Stimulated activated naive CD8-positive, alpha-beta T cell treated with anti-CD3 and anti-CD28 coated beads, Interleukin-15, Interleukin-2, amounts not matched to agents 100 U/mL and 50 U/mL, for 24 hours (primary cell): ENCODE measurements at regions not wholly inside any gene's neighbourhood (a gene's known extent, or its start where the extent isn't known, plus 50 kb on each side); places are given as distances from the start of the nearest gene placed in this dataset.
"Not testable (repeated sequence)": the region's sequence is repeated elsewhere in the genome, so short reads cannot be mapped to it uniquely, and the experiment has no call there.

ENCODE experiments used
- ATAC-seq: fragments of 150-1000 bp; cut with Tn5 transposase; one replicate; pipeline ENCODE4 v1.10.0; 2021
- DNase-seq: peaks from one replicate; pipeline ENCODE4 v3.0.0; 2021

- DNase-seq (no peak), ATAC-seq (no peak)
Observed at GRCh38 chr5:58016358-58016757, 443.5 kb downstream of the PLK2 start.

DNA sequence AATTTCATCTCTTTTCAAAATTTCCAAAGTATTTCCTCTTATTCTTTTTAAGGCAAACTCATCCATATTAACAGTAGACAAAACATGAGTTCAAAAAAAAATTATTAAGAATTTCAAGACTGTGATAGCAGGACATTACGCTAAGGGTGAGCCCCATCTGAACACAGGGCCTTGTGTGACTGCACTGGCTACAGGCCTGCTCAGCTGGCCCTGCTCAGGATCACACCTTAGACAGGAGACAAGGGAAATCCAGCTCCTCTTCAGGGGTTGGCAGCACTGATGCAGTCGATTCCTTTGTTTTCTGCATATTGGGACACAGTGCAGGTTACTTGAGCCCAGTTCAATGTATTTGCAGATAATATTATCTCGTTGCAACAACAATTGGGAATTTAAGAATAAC lies 444.7 kb downstream of the PLK2 start:
- ATAC-seq (no peak), DNase-seq (no peak)

DNA sequence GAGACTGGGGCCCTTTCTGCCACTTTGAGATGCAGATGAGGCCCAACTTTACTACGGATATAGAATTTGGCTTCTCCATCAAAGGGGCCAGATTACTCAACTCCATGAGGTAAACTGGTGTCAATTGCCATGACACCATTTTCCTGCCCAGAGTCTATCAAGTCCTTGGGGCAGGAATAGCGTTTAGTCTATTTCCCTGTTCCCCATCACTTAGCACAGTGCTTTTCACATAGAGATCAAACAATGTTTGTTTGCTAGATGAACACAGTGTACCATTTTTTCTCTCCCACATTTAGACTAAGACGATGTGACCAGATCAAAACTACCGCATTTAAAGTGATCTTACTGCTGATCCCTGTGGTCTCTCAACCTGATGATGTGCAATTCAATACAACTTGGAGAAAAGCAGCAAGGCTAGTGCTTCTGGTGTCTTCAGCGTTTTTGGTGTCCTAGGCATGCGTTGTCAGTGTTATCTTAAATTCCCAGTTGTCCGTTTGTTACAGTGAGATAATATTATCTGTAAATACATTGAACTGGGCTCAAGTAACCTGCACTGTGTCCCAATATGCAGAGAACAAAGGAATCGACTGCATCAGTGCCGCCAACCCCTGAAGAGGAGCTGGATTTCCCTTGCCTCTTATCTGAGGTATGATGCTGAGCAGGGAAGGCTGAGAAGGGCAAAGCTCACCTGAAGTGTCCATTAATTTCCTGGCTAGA lies 446.2 kb downstream of the PLK2 start:
- ATAC-seq (no peak), DNase-seq (no peak)

DNA sequence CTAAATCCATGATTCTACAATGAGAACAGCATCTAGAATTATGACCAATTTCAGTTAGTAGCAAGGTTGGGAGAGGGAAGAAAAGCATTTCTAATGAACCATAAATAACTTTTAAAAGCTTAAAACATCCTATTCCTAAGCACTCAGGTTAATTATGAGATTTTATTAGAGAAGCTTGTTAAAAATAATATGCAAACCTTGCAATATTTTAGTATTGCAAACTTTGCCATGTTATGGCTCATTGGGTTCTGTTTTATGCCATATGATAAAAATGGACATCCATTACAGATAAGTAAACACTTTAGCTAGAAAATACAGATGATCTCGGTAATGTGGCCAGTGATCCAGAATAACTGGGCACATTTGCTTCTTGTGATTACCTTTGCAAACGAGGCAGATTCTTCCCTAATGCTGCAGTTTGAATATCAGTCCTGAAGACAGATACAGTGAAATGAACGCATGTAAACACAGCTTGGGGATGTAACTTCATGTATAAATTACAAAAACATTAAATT lies 447.0 kb downstream of the PLK2 start:
- ATAC-seq (no peak), DNase-seq (no peak)

GRCh38 chr5:58012102-58012501 lies 447.8 kb downstream of the PLK2 start:
- DNase-seq (no peak), ATAC-seq (no peak)

GRCh38 chr5:58011301-58011700 lies 448.6 kb downstream of the PLK2 start:
- no peak for ATAC-seq
- no peak for DNase-seq

GRCh38 chr5:58009754-58010153 lies 450.1 kb downstream of the PLK2 start:
- no peak for ATAC-seq
- no peak for DNase-seq

DNA sequence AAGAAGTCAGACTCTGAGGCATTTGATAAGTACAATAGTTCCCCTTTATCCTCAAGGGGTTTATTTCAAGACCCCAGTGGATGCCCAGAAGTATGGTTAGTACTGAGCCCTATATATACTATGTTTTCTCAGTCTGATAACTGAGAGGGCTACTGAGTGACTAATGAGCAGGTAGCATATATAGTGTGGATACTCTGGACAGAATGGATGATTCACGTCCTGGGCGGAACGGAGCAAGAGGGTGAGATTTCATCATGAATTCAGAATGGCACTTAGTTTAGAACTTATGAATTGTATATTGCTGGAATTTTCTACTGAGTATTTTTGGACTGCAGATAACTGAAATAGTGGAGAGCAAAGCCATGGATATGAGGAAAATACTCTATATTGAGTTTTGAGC lies 457.6 kb downstream of the PLK2 start:
- ATAC-seq, result no peak
- no peak for DNase-seq

GRCh38 chr5:57993866-57994265 lies 466.0 kb downstream of the PLK2 start:
- DNase-seq (no peak), ATAC-seq (no peak)

DNA sequence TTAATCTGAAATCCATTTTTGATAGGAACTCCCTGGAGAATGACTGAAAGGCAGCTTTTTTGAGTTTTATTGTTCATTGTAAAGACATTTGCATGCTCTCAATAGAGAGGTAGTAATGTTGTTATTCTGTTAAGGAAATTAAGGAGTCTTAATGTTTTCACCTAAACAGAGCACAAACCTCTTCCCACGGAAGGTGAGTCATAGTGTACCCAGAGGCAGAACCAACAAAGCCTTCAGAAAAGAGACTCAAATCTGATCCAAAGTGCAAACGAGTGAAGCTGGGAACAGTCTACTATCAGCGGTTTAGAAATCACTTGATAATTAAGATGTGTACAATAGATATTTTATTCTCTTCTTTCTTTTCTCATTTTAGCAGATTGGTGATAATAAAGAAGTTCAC lies 470.5 kb downstream of the PLK2 start:
- ATAC-seq (no peak), DNase-seq (no peak)

- DNase-seq, result no peak
- ATAC-seq, result no peak
Observed at GRCh38 chr5:57988813-57989212, 471.1 kb downstream of the PLK2 start.

DNA sequence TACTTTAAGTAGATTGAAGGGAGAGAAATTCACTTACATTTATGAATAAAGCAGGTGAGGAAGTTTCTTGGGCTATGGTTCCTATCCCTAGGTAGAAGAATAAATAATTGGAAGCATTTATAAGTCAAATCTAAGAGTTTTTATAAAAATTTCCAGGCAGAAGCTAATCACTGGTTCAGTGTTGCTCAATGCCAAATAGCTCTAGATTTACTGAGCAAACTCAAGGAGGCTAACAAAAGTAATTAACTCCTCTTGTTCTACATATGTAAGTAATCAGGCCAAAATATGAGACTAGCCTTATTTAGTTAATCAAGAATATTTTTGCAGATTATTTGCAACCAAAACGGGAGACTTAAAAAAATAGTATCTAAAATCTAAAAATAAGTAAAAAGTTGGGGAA lies 472.3 kb downstream of the PLK2 start:
- DNase-seq, result no peak
- no peak for ATAC-seq

GRCh38 chr5:57986761-57987341 lies 473.0 kb downstream of the PLK2 start:
- ATAC-seq (no peak), DNase-seq (no peak)

DNA sequence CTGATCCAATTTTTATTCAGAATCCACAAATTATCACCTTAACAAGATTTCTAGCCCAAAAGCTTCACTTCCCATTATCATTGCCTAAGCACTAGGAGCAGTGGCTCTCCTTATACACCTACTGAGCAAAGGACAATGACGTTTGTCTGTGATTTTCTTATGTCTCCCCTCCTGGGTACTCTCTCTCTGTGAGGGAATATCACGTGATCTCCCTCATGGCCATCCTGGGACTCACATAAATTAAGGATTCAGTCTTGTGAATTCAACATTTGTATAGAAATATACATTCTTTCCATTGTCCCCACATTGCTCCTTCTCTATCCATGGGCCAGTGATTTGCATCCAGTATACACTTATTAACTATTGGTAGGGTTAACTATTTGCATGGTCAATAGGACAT lies 476.5 kb downstream of the PLK2 start:
- no peak for DNase-seq
- no peak for ATAC-seq

DNA sequence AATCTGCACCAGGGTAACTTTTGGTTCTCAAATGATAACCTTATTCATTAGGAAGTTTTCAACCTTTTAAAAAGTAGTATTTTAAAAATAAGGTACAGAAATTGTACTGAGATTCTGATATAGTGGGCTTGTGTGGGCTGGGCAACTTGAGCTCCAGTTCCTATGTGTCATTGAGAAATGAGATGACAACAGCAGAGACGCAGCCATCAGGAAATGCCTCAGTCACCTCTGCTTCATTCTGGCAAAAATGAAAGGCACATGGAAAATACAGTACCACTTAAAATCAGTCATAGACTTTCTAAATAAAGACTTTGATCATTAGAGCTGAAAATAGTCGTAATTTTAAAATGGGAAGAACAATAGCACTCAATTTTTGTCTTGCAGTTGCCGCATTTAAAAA lies 480.2 kb downstream of the PLK2 start:
- ATAC-seq, result no peak
- no peak for DNase-seq

- DNase-seq (no peak), ATAC-seq (no peak)
Observed at GRCh38 chr5:57976506-57976905, 483.4 kb downstream of the PLK2 start.

DNA sequence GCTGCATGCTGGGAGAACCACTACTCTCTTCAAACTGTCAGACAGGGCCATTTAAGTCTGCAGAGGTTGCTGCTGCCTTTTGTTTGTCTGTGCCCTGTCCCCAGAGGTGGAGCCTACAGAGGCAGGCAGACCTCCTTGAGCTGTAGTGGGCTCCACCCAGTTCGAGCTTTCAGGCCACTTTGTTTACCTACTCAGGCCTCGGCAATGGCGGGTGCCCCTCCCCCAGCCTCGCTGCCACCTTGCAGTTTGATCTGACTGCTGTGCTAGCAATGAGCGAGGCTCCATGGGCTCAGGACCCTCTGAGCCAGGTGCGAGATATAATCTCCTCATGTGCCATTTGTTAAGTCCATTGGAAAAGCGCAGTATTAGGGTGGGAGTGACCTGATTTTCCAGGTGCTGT lies 487.8 kb downstream of the PLK2 start:
- DNase-seq, ATAC-seq: not testable (repeated sequence)

GRCh38 chr5:57960569-57960968 lies 478.0 kb upstream of the ACTBL2 start:
- DNase-seq (no peak), ATAC-seq (no peak)

DNA sequence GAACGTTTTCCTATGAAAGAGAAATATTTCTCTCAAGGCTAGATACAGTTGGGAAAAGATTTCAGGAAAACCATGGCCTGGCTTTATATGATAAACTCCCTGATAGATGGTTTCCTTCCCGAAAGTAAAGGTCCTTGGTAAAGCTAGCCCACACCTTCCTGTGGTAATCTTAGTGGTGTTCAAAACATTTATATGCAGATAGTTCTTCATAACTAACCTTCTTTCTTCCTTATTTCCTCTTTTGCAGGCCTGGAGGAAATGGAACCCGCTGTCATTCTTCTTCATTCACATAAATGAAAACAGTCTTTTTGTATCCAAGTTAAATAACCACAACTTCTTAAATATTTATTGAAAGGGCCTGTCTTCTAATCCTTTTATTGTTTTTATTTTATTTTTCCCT lies 474.0 kb upstream of the ACTBL2 start:
- DNase-seq (no peak), ATAC-seq (no peak)

DNA sequence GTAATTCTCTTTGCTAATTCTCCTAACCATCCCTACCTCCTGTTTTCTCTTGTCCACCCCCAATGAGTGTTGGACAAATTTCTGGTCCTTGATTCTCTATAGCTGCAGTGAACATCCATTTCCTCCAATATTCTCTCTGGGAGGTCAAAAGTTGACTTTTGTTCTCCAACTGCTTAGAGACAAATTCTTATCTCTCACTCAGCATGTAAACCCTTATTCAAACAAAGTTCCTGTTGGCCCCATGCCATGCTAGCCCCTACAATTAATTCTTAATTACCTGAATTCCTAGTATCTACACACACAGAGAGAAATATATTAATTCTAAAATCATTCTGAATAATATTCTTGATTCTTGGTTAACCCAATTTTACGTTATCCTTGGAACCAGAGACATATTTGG lies 472.9 kb upstream of the ACTBL2 start:
- ATAC-seq, result no peak
- DNase-seq, result no peak

GRCh38 chr5:57953792-57954191 lies 471.2 kb upstream of the ACTBL2 start:
- DNase-seq, result no peak
- no peak for ATAC-seq

- DNase-seq (no peak), ATAC-seq (no peak)
Observed at GRCh38 chr5:57950616-57951228, 468.1 kb upstream of the ACTBL2 start.

GRCh38 chr5:57948091-57948490 lies 465.5 kb upstream of the ACTBL2 start:
- ATAC-seq (no peak), DNase-seq (no peak)

GRCh38 chr5:57947181-57947580 lies 464.6 kb upstream of the ACTBL2 start:
- DNase-seq, result no peak
- ATAC-seq, result no peak
